DND-41 (cell line): ENCODE measurements at regions not wholly inside any gene's neighbourhood (a gene's known extent, or its start where the extent isn't known, plus 50 kb on each side); places are given as distances from the start of the nearest gene placed in this dataset.

Source experiments
- ATAC-seq: fragments of 200-7000 bp; cut with Tn5 transposase; 3 replicates; pipeline ENCODE4 v1.9.1; 2021; ENCODE audit warnings: low read depth; ENCODE audit not compliant: insufficient read depth
- DNase-seq: peaks from one replicate; pipeline ENCODE4 v3.0.0-alpha.2; 2020
- H2AFZ ChIP-seq: 2 replicates; pipeline ENCODE4 v1.6.0; 2012; ENCODE audit warnings: low read depth, low read length
- H3K27ac ChIP-seq: 2 replicates; pipeline ENCODE4 v1.5.1; 2012; ENCODE audit warnings: low read length, inconsistent platforms
- H3K27me3 ChIP-seq: fragments of 200-600 bp; sonication (generic); 2 replicates; pipeline ENCODE4 v1.6.0; 2012; ENCODE audit warnings: low read length, mild to moderate bottlenecking, inconsistent platforms; ENCODE audit not compliant: insufficient read depth, poor library complexity
- H3K36me3 ChIP-seq: 2 replicates; pipeline ENCODE4 v1.5.1; 2012; ENCODE audit warnings: low read length, inconsistent platforms; ENCODE audit not compliant: insufficient read depth
- H3K4me1 ChIP-seq: 2 replicates; pipeline ENCODE4 v1.5.1; 2012; ENCODE audit warnings: mild to moderate bottlenecking, low read length; ENCODE audit not compliant: insufficient read depth
- H3K4me2 ChIP-seq: 2 replicates; pipeline ENCODE4 v1.6.0; 2012; ENCODE audit warnings: mild to moderate bottlenecking, moderate library complexity, low read length, inconsistent platforms; ENCODE audit not compliant: insufficient read depth
- H3K4me3 ChIP-seq, 2 experiments: fragments of 200-600 bp in 1 of 2; shearing (Covaris generic) in 1 of 2; 2 replicates each; pipeline ENCODE4 v1.5.1; 2012 to 2016; ENCODE audit warnings: inconsistent platforms in 2 of 2, low read length in 2 of 2, mild to moderate bottlenecking in 2 of 2, low read depth in 1 of 2, moderate library complexity in 1 of 2
- H3K79me2 ChIP-seq: 2 replicates; pipeline ENCODE4 v1.6.0; 2012; ENCODE audit warnings: low read length, inconsistent platforms; ENCODE audit not compliant: insufficient read depth
- H3K9ac ChIP-seq: 2 replicates; pipeline ENCODE4 v1.6.0; 2012; ENCODE audit warnings: low read depth, mild to moderate bottlenecking, inconsistent platforms, low read length, moderate library complexity
- H3K9me3 ChIP-seq: 2 replicates; pipeline ENCODE4 v1.5.1; 2012; ENCODE audit warnings: low read length, moderate library complexity, mild to moderate bottlenecking, inconsistent platforms; ENCODE audit not compliant: insufficient read depth, severe bottlenecking
- H4K20me1 ChIP-seq: 2 replicates; pipeline ENCODE4 v1.6.0; 2012; ENCODE audit warnings: low read length; ENCODE audit not compliant: insufficient read depth
- EZH2 ChIP-seq: IDR thresholded peaks from 3 replicates; pipeline ENCODE4 v1.6.1; 2012; ENCODE audit warnings: borderline replicate concordance, low read depth, mild to moderate bottlenecking, moderate library complexity, low read length, inconsistent platforms; ENCODE audit not compliant: severe bottlenecking
- TF ChIP-seq, protein P1 (sequence below): IDR thresholded peaks from 2 replicates; pipeline ENCODE4 v1.5.1; 2012; ENCODE audit warnings: borderline replicate concordance, low read length, moderate library complexity, mild to moderate bottlenecking; ENCODE audit not compliant: poor library complexity, severe bottlenecking; ENCODE audit errors: extremely low read depth

DNA sequence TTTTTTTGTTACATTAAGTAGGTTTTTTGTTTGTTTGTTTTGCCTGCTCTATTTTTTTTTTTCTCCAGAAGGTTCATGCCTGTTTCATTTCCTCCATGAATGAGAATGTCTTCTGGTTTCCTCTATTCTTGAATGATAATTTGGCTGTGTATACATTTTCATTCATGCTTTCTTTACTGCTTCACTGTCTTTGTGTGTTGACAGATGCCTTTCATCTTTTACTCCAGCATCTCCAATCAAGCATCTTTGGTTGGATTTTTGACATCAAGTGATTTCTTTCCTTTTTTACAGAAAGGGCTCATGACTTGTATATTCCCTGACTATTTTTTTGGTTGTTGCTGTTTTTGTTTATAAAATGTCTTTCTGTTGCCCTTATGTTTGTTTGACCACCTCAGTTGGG lies 156.5 kb downstream of the MDFIC start:
- Histone ChIP-seq H4K20me1 (no peaks in the 10 kb centered on the region), H2AFZ (no peak overlapping the region), H3K79me2 (no peaks in the 10 kb centered on the region), H3K4me3 (no peak overlapping the region), H3K36me3 (no peaks in the 10 kb centered on the region), H3K4me2 (no peak overlapping the region), H3K27me3 (no peaks in the 10 kb centered on the region), H3K4me1 (no peaks in the 10 kb centered on the region), H3K9ac (no peak overlapping the region), H3K9me3 (no peaks in the 10 kb centered on the region), H3K27ac (no peak overlapping the region)
- ATAC-seq (no peak), DNase-seq (no peak)
- TF ChIP-seq EZH2: no peak
- TF ChIP-seq, protein P1, sequence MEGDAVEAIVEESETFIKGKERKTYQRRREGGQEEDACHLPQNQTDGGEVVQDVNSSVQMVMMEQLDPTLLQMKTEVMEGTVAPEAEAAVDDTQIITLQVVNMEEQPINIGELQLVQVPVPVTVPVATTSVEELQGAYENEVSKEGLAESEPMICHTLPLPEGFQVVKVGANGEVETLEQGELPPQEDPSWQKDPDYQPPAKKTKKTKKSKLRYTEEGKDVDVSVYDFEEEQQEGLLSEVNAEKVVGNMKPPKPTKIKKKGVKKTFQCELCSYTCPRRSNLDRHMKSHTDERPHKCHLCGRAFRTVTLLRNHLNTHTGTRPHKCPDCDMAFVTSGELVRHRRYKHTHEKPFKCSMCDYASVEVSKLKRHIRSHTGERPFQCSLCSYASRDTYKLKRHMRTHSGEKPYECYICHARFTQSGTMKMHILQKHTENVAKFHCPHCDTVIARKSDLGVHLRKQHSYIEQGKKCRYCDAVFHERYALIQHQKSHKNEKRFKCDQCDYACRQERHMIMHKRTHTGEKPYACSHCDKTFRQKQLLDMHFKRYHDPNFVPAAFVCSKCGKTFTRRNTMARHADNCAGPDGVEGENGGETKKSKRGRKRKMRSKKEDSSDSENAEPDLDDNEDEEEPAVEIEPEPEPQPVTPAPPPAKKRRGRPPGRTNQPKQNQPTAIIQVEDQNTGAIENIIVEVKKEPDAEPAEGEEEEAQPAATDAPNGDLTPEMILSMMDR: no peak

DNA sequence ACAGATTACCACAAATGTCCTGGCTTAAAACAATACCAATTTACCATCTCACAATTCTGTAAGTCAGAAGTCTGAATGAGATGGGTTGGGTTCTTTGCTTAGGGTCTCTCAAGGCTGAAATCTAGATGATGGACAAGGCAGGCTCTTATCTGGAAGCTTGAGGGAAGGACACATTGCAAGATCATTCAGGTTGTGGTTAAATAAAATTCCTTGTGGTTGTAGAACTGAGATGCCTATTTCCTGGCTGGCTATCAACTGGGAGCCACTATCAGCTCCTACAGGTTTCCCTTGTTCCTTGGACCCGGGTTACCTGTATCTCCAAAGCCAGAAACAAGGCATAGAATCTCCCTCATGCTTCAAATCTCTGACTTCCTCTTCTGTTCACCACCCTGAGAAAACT lies 148.4 kb downstream of the MDFIC start:
- H3K27ac ChIP-seq: no peak overlapping the region
- H3K9ac ChIP-seq: no peak overlapping the region
- H3K36me3 ChIP-seq: no peaks in the 10 kb centered on the region
- H3K79me2 ChIP-seq: no peaks in the 10 kb centered on the region
- TF ChIP-seq EZH2: no peak
- TF ChIP-seq, protein P1: no peak
- H3K9me3 ChIP-seq: no peaks in the 10 kb centered on the region
- no peak overlapping the region for H2AFZ ChIP-seq
- H3K4me2 ChIP-seq: no peak overlapping the region
- no peaks in the 10 kb centered on the region for H4K20me1 ChIP-seq
- ATAC-seq: no peak
- peaks cover 10% of the 10 kb centered on the region for H3K4me1 ChIP-seq
- H3K27me3 ChIP-seq: no peaks in the 10 kb centered on the region
- DNase-seq: no peak
- H3K4me3 ChIP-seq: no peak overlapping the region
